WTC11 (cell line): ENCODE measurements at regions not wholly inside any gene's neighbourhood (a gene's known extent, or its start where the extent isn't known, plus 50 kb on each side); places are given as distances from the start of the nearest gene placed in this dataset.

Source experiments
- ATAC-seq: fragments of 200-7000 bp; cut with Tn5 transposase; 2 replicates; pipeline ENCODE4 v1.10.0; 2021; ENCODE audit warnings: mild to moderate bottlenecking, moderate library complexity
- CTCF ChIA-PET: fragments of 300-600 bp; sonication (Branson Sonifier 250); formaldehyde crosslinking; loops from one replicate; lab custom pipeline; 2021; ENCODE audit warnings: antibody characterized with exemption; lab: Charles Lee
- POLR2A ChIA-PET: fragments of 350-600 bp; sonication (Branson Sonifier 250); formaldehyde crosslinking; loops from one replicate; lab custom pipeline; 2021; ENCODE audit warnings: antibody characterized with exemption; lab: Charles Lee
- DNase-seq: peaks from one replicate; pipeline ENCODE4 v3.0.0; 2021; ENCODE audit warnings: low spot score
- H3K27ac Mint-ChIP-seq: 2 replicates; pipeline ENCODE4 v1.8.0; 2021; ENCODE audit warnings: mixed read lengths
- H3K27me3 Mint-ChIP-seq: 2 replicates; pipeline ENCODE4 v1.8.0; 2021; ENCODE audit warnings: low read depth, mild to moderate bottlenecking, moderate library complexity, mixed read lengths
- H3K36me3 Mint-ChIP-seq: 2 replicates; pipeline ENCODE4 v1.8.0; 2021; ENCODE audit warnings: mixed read lengths
- H3K4me1 Mint-ChIP-seq: 2 replicates; pipeline ENCODE4 v1.8.0; 2022; ENCODE audit warnings: mixed read lengths
- H3K4me3 Mint-ChIP-seq: 2 replicates; pipeline ENCODE4 v1.8.0; 2021; ENCODE audit warnings: mild to moderate bottlenecking, moderate library complexity, mixed read lengths
- H3K9me3 Mint-ChIP-seq: 2 replicates; pipeline ENCODE4 v1.8.0; 2021; ENCODE audit warnings: mixed read lengths
- ATF1 ChIP-seq: sonication (generic); formaldehyde crosslinking; IDR thresholded peaks from 2 replicates; pipeline ENCODE4 v1.8.1; 2023; ENCODE audit warnings: mild to moderate bottlenecking, moderate library complexity, missing genetic modification reagents
- ATF3 ChIP-seq: sonication (generic); formaldehyde crosslinking; conservative IDR thresholded peaks from 2 replicates; pipeline ENCODE4 v1.8.1; 2022; ENCODE audit warnings: mild to moderate bottlenecking, missing genetic modification reagents
- E2F1 ChIP-seq: sonication (generic); formaldehyde crosslinking; IDR thresholded peaks from 2 replicates; pipeline ENCODE4 v1.8.0; 2022; ENCODE audit warnings: mild to moderate bottlenecking, missing genetic modification reagents
- GTF2I ChIP-seq: fragments of 250-450 bp; sonication (Bioruptor Pico); conservative IDR thresholded peaks from 2 replicates; pipeline ENCODE4 v1.4.0; 2021; ENCODE audit warnings: mild to moderate bottlenecking
- IRF1 ChIP-seq: sonication (generic); formaldehyde crosslinking; IDR thresholded peaks from 2 replicates; pipeline ENCODE4 v1.8.0; 2023; ENCODE audit warnings: missing genetic modification reagents
- MYBL2 ChIP-seq: sonication (generic); formaldehyde crosslinking; IDR thresholded peaks from 2 replicates; pipeline ENCODE4 v1.8.1; 2023; ENCODE audit warnings: mild to moderate bottlenecking, moderate library complexity, missing genetic modification reagents
- NFATC4 ChIP-seq: fragments of 250-450 bp; sonication (Bioruptor Pico); IDR thresholded peaks from 2 replicates; pipeline ENCODE4 v1.9.0; 2021; ENCODE audit warnings: mild to moderate bottlenecking
- NR1H2 ChIP-seq: sonication (generic); formaldehyde crosslinking; IDR thresholded peaks from 2 replicates; pipeline ENCODE4 v1.9.0; 2021; ENCODE audit warnings: mild to moderate bottlenecking, moderate library complexity, missing genetic modification reagents
- OVOL2 ChIP-seq: fragments of 250-450 bp; sonication (Bioruptor Pico); IDR thresholded peaks from 2 replicates; pipeline ENCODE4 v1.9.0; 2021; ENCODE audit warnings: mild to moderate bottlenecking, borderline replicate concordance
- SMAD3 ChIP-seq: sonication (generic); formaldehyde crosslinking; IDR thresholded peaks from 2 replicates; pipeline ENCODE4 v1.8.0; 2022; ENCODE audit warnings: missing genetic modification reagents, mild to moderate bottlenecking, borderline replicate concordance
- ZNF121 ChIP-seq: sonication (generic); formaldehyde crosslinking; IDR thresholded peaks from 2 replicates; pipeline ENCODE4 v1.8.0; 2023; ENCODE audit warnings: missing genetic modification reagents
- ZNF232 ChIP-seq: sonication (generic); formaldehyde crosslinking; IDR thresholded peaks from 2 replicates; pipeline ENCODE4 v1.8.0; 2022; ENCODE audit warnings: mild to moderate bottlenecking, missing genetic modification reagents
- ZNF281 ChIP-seq: sonication (generic); formaldehyde crosslinking; IDR thresholded peaks from 2 replicates; pipeline ENCODE4 v1.8.0; 2023; ENCODE audit warnings: mild to moderate bottlenecking, missing genetic modification reagents
- ZNF317 ChIP-seq: sonication (generic); formaldehyde crosslinking; IDR thresholded peaks from 2 replicates; pipeline ENCODE4 v1.8.1; 2023; ENCODE audit warnings: low read depth, mild to moderate bottlenecking, moderate library complexity, missing genetic modification reagents, borderline replicate concordance
- ZNF425 ChIP-seq: fragments of 250-450 bp; sonication (Bioruptor Pico); conservative IDR thresholded peaks from 2 replicates; pipeline ENCODE4 v1.9.0; 2021; ENCODE audit warnings: mild to moderate bottlenecking
- TF ChIP-seq, protein P1 (sequence below): sonication (generic); formaldehyde crosslinking; IDR thresholded peaks from 2 replicates; pipeline ENCODE4 v1.8.0; 2022; ENCODE audit warnings: missing genetic modification reagents

- Mint-ChIP-seq H3K27me3 (no peaks in the 10 kb centered on the region), H3K27ac (no peak overlapping the region), H3K4me1 (peaks cover 2% of the 10 kb centered on the region; the same call in 1 of the 2 replicates), H3K9me3 (peaks cover 23% of the 10 kb centered on the region; the same call in 1 of the 2 replicates)
- ATAC-seq: no peak
- CTCF ChIA-PET: no interaction called here
- no peak for TF ChIP-seq ATF3 (CRISPR knock-in tag)
- no peak for TF ChIP-seq OVOL2 (CRISPR knock-in tag)
- TF ChIP-seq E2F1 (CRISPR knock-in tag): no peak
- TF ChIP-seq, protein P1, sequence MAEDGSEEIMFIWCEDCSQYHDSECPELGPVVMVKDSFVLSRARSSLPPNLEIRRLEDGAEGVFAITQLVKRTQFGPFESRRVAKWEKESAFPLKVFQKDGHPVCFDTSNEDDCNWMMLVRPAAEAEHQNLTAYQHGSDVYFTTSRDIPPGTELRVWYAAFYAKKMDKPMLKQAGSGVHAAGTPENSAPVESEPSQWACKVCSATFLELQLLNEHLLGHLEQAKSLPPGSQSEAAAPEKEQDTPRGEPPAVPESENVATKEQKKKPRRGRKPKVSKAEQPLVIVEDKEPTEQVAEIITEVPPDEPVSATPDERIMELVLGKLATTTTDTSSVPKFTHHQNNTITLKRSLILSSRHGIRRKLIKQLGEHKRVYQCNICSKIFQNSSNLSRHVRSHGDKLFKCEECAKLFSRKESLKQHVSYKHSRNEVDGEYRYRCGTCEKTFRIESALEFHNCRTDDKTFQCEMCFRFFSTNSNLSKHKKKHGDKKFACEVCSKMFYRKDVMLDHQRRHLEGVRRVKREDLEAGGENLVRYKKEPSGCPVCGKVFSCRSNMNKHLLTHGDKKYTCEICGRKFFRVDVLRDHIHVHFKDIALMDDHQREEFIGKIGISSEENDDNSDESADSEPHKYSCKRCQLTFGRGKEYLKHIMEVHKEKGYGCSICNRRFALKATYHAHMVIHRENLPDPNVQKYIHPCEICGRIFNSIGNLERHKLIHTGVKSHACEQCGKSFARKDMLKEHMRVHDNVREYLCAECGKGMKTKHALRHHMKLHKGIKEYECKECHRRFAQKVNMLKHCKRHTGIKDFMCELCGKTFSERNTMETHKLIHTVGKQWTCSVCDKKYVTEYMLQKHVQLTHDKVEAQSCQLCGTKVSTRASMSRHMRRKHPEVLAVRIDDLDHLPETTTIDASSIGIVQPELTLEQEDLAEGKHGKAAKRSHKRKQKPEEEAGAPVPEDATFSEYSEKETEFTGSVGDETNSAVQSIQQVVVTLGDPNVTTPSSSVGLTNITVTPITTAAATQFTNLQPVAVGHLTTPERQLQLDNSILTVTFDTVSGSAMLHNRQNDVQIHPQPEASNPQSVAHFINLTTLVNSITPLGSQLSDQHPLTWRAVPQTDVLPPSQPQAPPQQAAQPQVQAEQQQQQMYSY (CRISPR knock-in tag): no peak
- no peak for TF ChIP-seq ATF1
- TF ChIP-seq SMAD3: no peak
- no peak for TF ChIP-seq ZNF232 (CRISPR knock-in tag)
- TF ChIP-seq ZNF425 (CRISPR knock-in tag): no peak
- TF ChIP-seq MYBL2 (CRISPR knock-in tag): no peak
- TF ChIP-seq IRF1 (CRISPR knock-in tag): no peak
- no peak for TF ChIP-seq ZNF317 (CRISPR knock-in tag)
- TF ChIP-seq NR1H2 (CRISPR knock-in tag): no peak
- no peak for TF ChIP-seq NFATC4
- no peak for TF ChIP-seq ZNF121 (CRISPR knock-in tag)
- TF ChIP-seq ZNF281 (CRISPR knock-in tag): no peak
- no peak for TF ChIP-seq GTF2I (CRISPR knock-in tag)
- TF ChIP-seq, all 79 proteins: peak for 0
- H3K36me3 Mint-ChIP-seq: no peaks in the 10 kb centered on the region
- POLR2A ChIA-PET: no interaction called here
- H3K4me3 Mint-ChIP-seq: no peak overlapping the region
- no peak for DNase-seq
Measured at GRCh38 chr6:132998418-132998817, 184.0 kb downstream of the RPS12 start.
